ENCODE measurements at regions not wholly inside any gene's neighbourhood (a gene's known extent, or its start where the extent isn't known, plus 50 kb on each side); places are given as distances from the start of the nearest gene placed in this dataset.

- ChIA-PET POLR2A (ENCODE audit: unreplicated experiment) (no interaction called here), CTCF (no interaction called here)
- TF ChIP-seq EZH2phosphoT487 (IDR thresholded peaks at IDR 0.05; ENCODE audit: borderline replicate concordance, low read length) (no peak), CTCF (conservative IDR thresholded peaks at IDR 0.05; ENCODE audit: low read depth, low read length) (no peak), EZH2 (IDR thresholded peaks at IDR 0.05; ENCODE audit: low read length, unreplicated experiment) (no peak)
- BruUV-seq (replicated peaks), result no TSS peak
- Histone ChIP-seq H3K9ac (ENCODE audit: low read length) (no peak overlapping the region), H3K27me3 (ENCODE audit: low read length) (no peaks in the 10 kb centered on the region), H3K4me2 (ENCODE audit: low read length) (no peak overlapping the region), H3K9me2 (replicated peaks; ENCODE audit: low read length) (no peaks in the 10 kb centered on the region), H3F3A (ENCODE audit: low read length, unreplicated experiment) (peaks cover 7% of the 10 kb centered on the region), H3K4me3 (ENCODE audit: low read length) (no peak overlapping the region), H4K20me1 (ENCODE audit: low read length) (no peaks in the 10 kb centered on the region), H2AFZ (ENCODE audit: low read length) (no peak overlapping the region), H3K4me1 (ENCODE audit: insufficient read depth, low read length) (peaks cover 32% of the 10 kb centered on the region), H3K36me3 (ENCODE audit: low read depth, low read length) (no peaks in the 10 kb centered on the region), H3K79me2 (ENCODE audit: low read length) (no peaks in the 10 kb centered on the region), H3K9me3 (ENCODE audit: low read length) (no peaks in the 10 kb centered on the region), H3K27ac (ENCODE audit: low read length) (no peak overlapping the region)
- intact Hi-C loops (cut with micrococcal nuclease), result no loop called here
- no peak for ATAC-seq
- DNase-seq, result no peak
Measured at GRCh38 chr21:43290421-43291346, 121.9 kb downstream of the CRYAA start.

GRCh38 chr21:43289966-43290365 lies 121.2 kb downstream of the CRYAA start:
- H3K9me2 ChIP-seq (replicated peaks; ENCODE audit: low read length), result no peaks in the 10 kb centered on the region
- H3K9me3 ChIP-seq (ENCODE audit: low read length), result no peaks in the 10 kb centered on the region
- no peak overlapping the region for H3K4me3 ChIP-seq (ENCODE audit: low read length)
- H3K4me2 ChIP-seq (ENCODE audit: low read length), result no peak overlapping the region
- TF ChIP-seq CTCF (conservative IDR thresholded peaks at IDR 0.05; ENCODE audit: low read depth, low read length) (no peak), EZH2phosphoT487 (IDR thresholded peaks at IDR 0.05; ENCODE audit: borderline replicate concordance, low read length) (no peak), EZH2 (IDR thresholded peaks at IDR 0.05; ENCODE audit: low read length, unreplicated experiment) (no peak)
- no peak overlapping the region for H3K9ac ChIP-seq (ENCODE audit: low read length)
- POLR2A ChIA-PET (ENCODE audit: unreplicated experiment), result no interaction called here
- ATAC-seq (no peak), DNase-seq (no peak)
- peaks cover 7% of the 10 kb centered on the region for H3F3A ChIP-seq (ENCODE audit: low read length, unreplicated experiment)
- H3K4me1 ChIP-seq (ENCODE audit: insufficient read depth, low read length), result peaks cover 32% of the 10 kb centered on the region
- no TSS peak for BruUV-seq (replicated peaks)
- H2AFZ ChIP-seq (ENCODE audit: low read length), result no peak overlapping the region
- H3K27ac ChIP-seq (ENCODE audit: low read length), result no peak overlapping the region
- intact Hi-C loops (cut with micrococcal nuclease), result no loop called here
- no peaks in the 10 kb centered on the region for H4K20me1 ChIP-seq (ENCODE audit: low read length)
- no peaks in the 10 kb centered on the region for H3K36me3 ChIP-seq (ENCODE audit: low read depth, low read length)
- no peaks in the 10 kb centered on the region for H3K79me2 ChIP-seq (ENCODE audit: low read length)
- H3K27me3 ChIP-seq (ENCODE audit: low read length), result no peaks in the 10 kb centered on the region
- CTCF ChIA-PET, result no interaction called here

GRCh38 chr21:43289442-43289841 lies 120.6 kb downstream of the CRYAA start:
- no peaks in the 10 kb centered on the region for H3K9me3 ChIP-seq (ENCODE audit: low read length)
- H3K79me2 ChIP-seq (ENCODE audit: low read length), result no peaks in the 10 kb centered on the region
- no peak overlapping the region for H3K27ac ChIP-seq (ENCODE audit: low read length)
- H2AFZ ChIP-seq (ENCODE audit: low read length), result no peak overlapping the region
- H3K4me1 ChIP-seq (ENCODE audit: insufficient read depth, low read length), result peaks cover 32% of the 10 kb centered on the region
- no peak for TF ChIP-seq EZH2phosphoT487 (IDR thresholded peaks at IDR 0.05; ENCODE audit: borderline replicate concordance, low read length)
- no peak for TF ChIP-seq CTCF (conservative IDR thresholded peaks at IDR 0.05; ENCODE audit: low read depth, low read length)
- no peak for TF ChIP-seq EZH2 (IDR thresholded peaks at IDR 0.05; ENCODE audit: low read length, unreplicated experiment)
- intact Hi-C loops (cut with micrococcal nuclease), result no loop called here
- H3K9me2 ChIP-seq (replicated peaks; ENCODE audit: low read length), result no peaks in the 10 kb centered on the region
- H3K4me2 ChIP-seq (ENCODE audit: low read length), result no peak overlapping the region
- no peak overlapping the region for H3K9ac ChIP-seq (ENCODE audit: low read length)
- H3K36me3 ChIP-seq (ENCODE audit: low read depth, low read length), result no peaks in the 10 kb centered on the region
- POLR2A ChIA-PET (ENCODE audit: unreplicated experiment), result no interaction called here
- CTCF ChIA-PET, result no interaction called here
- ATAC-seq (no peak), DNase-seq (no peak)
- no TSS peak for BruUV-seq (replicated peaks)
- H3K27me3 ChIP-seq (ENCODE audit: low read length), result no peaks in the 10 kb centered on the region
- no peak overlapping the region for H3K4me3 ChIP-seq (ENCODE audit: low read length)
- no peaks in the 10 kb centered on the region for H4K20me1 ChIP-seq (ENCODE audit: low read length)
- H3F3A ChIP-seq (ENCODE audit: low read length, unreplicated experiment), result peaks cover 7% of the 10 kb centered on the region
